RWPE1 (cell line): ENCODE measurements at regions not wholly inside any gene's neighbourhood (a gene's known extent, or its start where the extent isn't known, plus 50 kb on each side); places are given as distances from the start of the nearest gene placed in this dataset.

ENCODE experiments used
- CTCF ChIA-PET: fragments of 350-600 bp; sonication (Branson Sonifier 250); formaldehyde crosslinking; extraction: SDS; loops from one replicate; lab custom pipeline; 2021; lab: Yijun Ruan, JAX
- POLR2A ChIA-PET: fragments of 400-600 bp; formaldehyde crosslinking; extraction: SDS; loops from one replicate; lab custom pipeline; 2020; ENCODE audit warnings: antibody characterized with exemption; ENCODE audit not compliant: low non-redundant PET; lab: Yijun Ruan, JAX
- DNase-seq: peaks from one replicate; pipeline ENCODE4 v3.0.0; 2012; ENCODE audit warnings: low spot score
- H3K27ac ChIP-seq: fragments of 450-650 bp; 2 replicates; pipeline ENCODE4 v1.5.1; 2017
- CTCF ChIP-seq: fragments of 450-650 bp; conservative IDR thresholded peaks from 2 replicates; pipeline ENCODE4 v1.5.1; 2017; ENCODE audit warnings: low read depth, mild to moderate bottlenecking

- CTCF ChIA-PET = no interaction called here
- POLR2A ChIA-PET = no interaction called here
- no peak for DNase-seq
- TF ChIP-seq CTCF = no peak
- H3K27ac ChIP-seq = no peak overlapping the region
Measured at GRCh38 chr1:230578616-230579015, 63.7 kb upstream of the COG2 start.

GRCh38 chr1:230577537-230577936 is 64.7 kb upstream of the COG2 start:
- POLR2A ChIA-PET = no interaction called here
- DNase-seq = no peak
- no peak overlapping the region for H3K27ac ChIP-seq
- CTCF ChIA-PET = no interaction called here
- TF ChIP-seq CTCF = no peak

GRCh38 chr1:230575886-230576500 is 66.3 kb upstream of the COG2 start:
- POLR2A ChIA-PET = no interaction called here

GRCh38 chr1:230574502-230574901 is 67.8 kb upstream of the COG2 start:
- TF ChIP-seq CTCF = no peak
- CTCF ChIA-PET = no interaction called here
- POLR2A ChIA-PET = no interaction called here
- no peak for DNase-seq
- no peak overlapping the region for H3K27ac ChIP-seq

More at GRCh38 chr1:230575886-230576500, 66.3 kb upstream of the COG2 start:
- no peak for TF ChIP-seq CTCF
- no peak for DNase-seq
- no peak overlapping the region for H3K27ac ChIP-seq
- CTCF ChIA-PET = no interaction called here

GRCh38 chr1:230573658-230574057 is 68.6 kb upstream of the COG2 start:
- no peak for DNase-seq
- ChIA-PET CTCF (no interaction called here), POLR2A (no interaction called here)
- no peak overlapping the region for H3K27ac ChIP-seq
- TF ChIP-seq CTCF = no peak

GRCh38 chr1:230572121-230573105 is 69.9 kb upstream of the COG2 start:
- DNase-seq = no peak
- ChIA-PET POLR2A (interaction anchor here (0.6 kb wide), 1 partner anchor 10 kb away, joined by 4 read pairs; no protein-coding TSS in a partner anchor), CTCF (interaction anchor here (0.6 kb wide), 1 partner anchor 1351 kb away, joined by 3 read pairs; no protein-coding TSS in a partner anchor)
- no peak overlapping the region for H3K27ac ChIP-seq
- TF ChIP-seq CTCF = no peak
